Keratinocyte (primary cell): ENCODE measurements at regions not wholly inside any gene's neighbourhood (a gene's known extent, or its start where the extent isn't known, plus 50 kb on each side); places are given as distances from the start of the nearest gene placed in this dataset.

Experiments
- DNase-seq: peaks from one replicate; pipeline ENCODE4 v3.0.0-alpha.2; 2011; ENCODE audit warnings: low read depth, missing footprints, low spot score
- FAIRE-seq: peaks from 2 replicates; lab custom pipeline; 2011; peaks lifted over from hg19 to GRCh38; lab: Jason Lieb, UNC
- H2AFZ ChIP-seq: 2 replicates; pipeline ENCODE4 v1.6.0; 2012; ENCODE audit warnings: low read length, control low read depth, inconsistent platforms; ENCODE audit not compliant: control insufficient read depth
- H3K27ac ChIP-seq: 2 replicates; pipeline ENCODE4 v1.5.1; 2011; ENCODE audit warnings: low read length; ENCODE audit not compliant: control insufficient read depth, insufficient read depth
- H3K27me3 ChIP-seq: 3 replicates; pipeline ENCODE4 v1.6.0; 2011; ENCODE audit warnings: low read length; ENCODE audit not compliant: control insufficient read depth, insufficient read depth; ENCODE audit errors: extremely low read depth
- H3K36me3 ChIP-seq, 2 experiments: 2 replicates in 1 of 2; 3 replicates in 1 of 2; pipeline ENCODE4 v1.5.1; 2011; ENCODE audit warnings: low read length in 2 of 2, mild to moderate bottlenecking in 1 of 2; ENCODE audit not compliant: control insufficient read depth in 2 of 2, insufficient read depth in 2 of 2; ENCODE audit errors: extremely low read depth in 1 of 2
- H3K4me1 ChIP-seq: 3 replicates; pipeline ENCODE4 v1.5.1; 2011; ENCODE audit warnings: low read length; ENCODE audit not compliant: control insufficient read depth, insufficient read depth; ENCODE audit errors: extremely low read depth
- H3K4me2 ChIP-seq: 3 replicates; pipeline ENCODE4 v1.6.0; 2011; ENCODE audit warnings: low read depth, low read length; ENCODE audit not compliant: control insufficient read depth, insufficient read depth; ENCODE audit errors: extremely low read depth
- H3K4me3 ChIP-seq, 3 experiments: fragments of 200-600 bp in 1 of 3; sonication (generic) in 1 of 3; 2 replicates in 2 of 3; 3 replicates in 1 of 3; pipeline ENCODE4 v1.5.1; 2011 to 2016; ENCODE audit warnings: low read length in 3 of 3, mild to moderate bottlenecking in 3 of 3, control low read depth in 2 of 3, inconsistent platforms in 1 of 3, low read depth in 1 of 3, mixed read lengths in 1 of 3, mixed run types in 1 of 3, moderate library complexity in 1 of 3; ENCODE audit not compliant: control insufficient read depth in 2 of 3, insufficient read depth in 2 of 3; ENCODE audit errors: extremely low read depth in 1 of 3
- H3K79me2 ChIP-seq: 2 replicates; pipeline ENCODE4 v1.6.0; 2012; ENCODE audit warnings: low read length; ENCODE audit not compliant: control insufficient read depth, insufficient read depth
- H3K9ac ChIP-seq: 3 replicates; pipeline ENCODE4 v1.6.0; 2011; ENCODE audit warnings: low read length; ENCODE audit not compliant: control insufficient read depth, insufficient read depth; ENCODE audit errors: extremely low read depth
- H3K9me1 ChIP-seq: 3 replicates; pipeline ENCODE4 v1.6.0; 2011; ENCODE audit warnings: low read length; ENCODE audit not compliant: control insufficient read depth, insufficient read depth; ENCODE audit errors: extremely low read depth
- H3K9me3 ChIP-seq: 2 replicates; pipeline ENCODE4 v1.5.1; 2012; ENCODE audit warnings: low read depth, low read length; ENCODE audit not compliant: control insufficient read depth
- H4K20me1 ChIP-seq: 3 replicates; pipeline ENCODE4 v1.6.0; 2011; ENCODE audit warnings: low read length; ENCODE audit not compliant: control insufficient read depth, insufficient read depth; ENCODE audit errors: extremely low read depth
- CTCF ChIP-seq, 3 experiments: IDR thresholded peaks in 1 of 3; conservative IDR thresholded peaks in 1 of 3; optimal IDR thresholded peaks in 1 of 3; 2 replicates in 2 of 3; 3 replicates in 1 of 3; pipeline versions ENCODE3 to v1.5.1; 2011; ENCODE audit warnings: low read length in 3 of 3, mild to moderate bottlenecking in 3 of 3, moderate library complexity in 2 of 3, control low read depth in 1 of 3, inconsistent platforms in 1 of 3; ENCODE audit not compliant: insufficient read depth in 2 of 3; ENCODE audit errors: extremely low read depth in 1 of 3
- EZH2 ChIP-seq: IDR thresholded peaks from one replicate; pipeline ENCODE4 v1.6.1; 2012; ENCODE audit warnings: inconsistent platforms, mild to moderate bottlenecking, low read length, moderate library complexity
- dilution Hi-C: fragments of 300-500 bp; cut with MboI; formaldehyde crosslinking; loops from one replicate; pipeline ENCODE4 v1.7.0; 2020; ENCODE audit warnings: low sequenced_read_pairs; ENCODE audit not compliant: extremely low pct_ligation_motif_present

- no peaks in the 10 kb centered on the region for H3K36me3 ChIP-seq
- dilution Hi-C loops: no loop called here
- FAIRE-seq (no peak), DNase-seq (no peak)
- H3K27ac ChIP-seq: no peak overlapping the region
- no peaks in the 10 kb centered on the region for H3K4me1 ChIP-seq
- no peaks in the 10 kb centered on the region for H3K9me1 ChIP-seq
- H4K20me1 ChIP-seq: no peaks in the 10 kb centered on the region
- no peak overlapping the region for H2AFZ ChIP-seq
- no peak overlapping the region for H3K4me2 ChIP-seq
- H3K27me3 ChIP-seq: no peaks in the 10 kb centered on the region
- H3K9me3 ChIP-seq: no peaks in the 10 kb centered on the region
- no peak overlapping the region for H3K4me3 ChIP-seq
- no peak overlapping the region for H3K9ac ChIP-seq
- TF ChIP-seq CTCF (optimal IDR thresholded peaks at IDR 0.05 in 1 of 3, IDR thresholded peaks at IDR 0.05 in 1 of 3, conservative IDR thresholded peaks at IDR 0.05 in 1 of 3; ENCODE audit: extremely low read depth in 1 of 3, insufficient read depth in 2 of 3, low read length in 3 of 3) (no peak), EZH2 (no peak)
- no peaks in the 10 kb centered on the region for H3K79me2 ChIP-seq
These were observed 57.6 kb upstream of the B3GAT1 start for GRCh38 chr11:134469627-134470026.

GRCh38 chr11:134468796-134469195 is 56.8 kb upstream of the B3GAT1 start:
- Histone ChIP-seq H3K4me2 (no peak overlapping the region), H3K79me2 (no peaks in the 10 kb centered on the region), H3K4me1 (no peaks in the 10 kb centered on the region), H3K27ac (no peak overlapping the region), H3K9me1 (no peaks in the 10 kb centered on the region), H3K36me3 (no peaks in the 10 kb centered on the region), H3K9ac (no peak overlapping the region), H4K20me1 (no peaks in the 10 kb centered on the region), H3K9me3 (no peaks in the 10 kb centered on the region), H2AFZ (no peak overlapping the region), H3K4me3 (no peak overlapping the region), H3K27me3 (no peaks in the 10 kb centered on the region)
- dilution Hi-C loops: no loop called here
- FAIRE-seq (no peak), DNase-seq (no peak)
- TF ChIP-seq EZH2 (no peak), CTCF (optimal IDR thresholded peaks at IDR 0.05 in 1 of 3, IDR thresholded peaks at IDR 0.05 in 1 of 3, conservative IDR thresholded peaks at IDR 0.05 in 1 of 3; ENCODE audit: extremely low read depth in 1 of 3, insufficient read depth in 2 of 3, low read length in 3 of 3) (no peak)
